H1 (cell line): ENCODE measurements at regions not wholly inside any gene's neighbourhood (a gene's known extent, or its start where the extent isn't known, plus 50 kb on each side); places are given as distances from the start of the nearest gene placed in this dataset.

Experiments
- CBX5 ChIP-seq: fragments of 300-800, 300-1000 bp; sonication (generic); IDR thresholded peaks from 2 replicates; pipeline ENCODE4 v1.7.1; 2016; ENCODE audit warnings: antibody characterized with exemption, low read length, low read depth
- CHD7 ChIP-seq: fragments of 300-600 bp; sonication (generic); IDR thresholded peaks from 2 replicates; pipeline ENCODE4 v1.7.1; 2012; ENCODE audit warnings: low read length, moderate library complexity, mild to moderate bottlenecking, inconsistent platforms; ENCODE audit not compliant: insufficient replicate concordance
- EGR1 ChIP-seq: IDR thresholded peaks from 2 replicates; pipeline ENCODE4 v1.6.1; 2011; ENCODE audit warnings: low read depth, low read length, borderline replicate concordance
- EP300 ChIP-seq, 2 experiments: IDR thresholded peaks; 1 replicate in 1 of 2; 2 replicates in 1 of 2; pipeline ENCODE4 v1.6.1; 2011 to 2012; ENCODE audit warnings: low read depth in 2 of 2, low read length in 2 of 2, mild to moderate bottlenecking in 2 of 2, borderline replicate concordance in 1 of 2, inconsistent platforms in 1 of 2, moderate library complexity in 1 of 2
- NANOG ChIP-seq: IDR thresholded peaks from 2 replicates; pipeline ENCODE4 v1.6.1; 2011; ENCODE audit warnings: low read length, low read depth, mild to moderate bottlenecking, inconsistent platforms; ENCODE audit not compliant: insufficient read depth, poor library complexity, severe bottlenecking
- PHF8 ChIP-seq: fragments of 200-600 bp; sonication (generic); conservative IDR thresholded peaks from 2 replicates; pipeline ENCODE4 v1.7.1; 2012; ENCODE audit warnings: low read depth, mild to moderate bottlenecking, inconsistent platforms, low read length, moderate library complexity
- POLR2A ChIP-seq, 2 experiments: IDR thresholded peaks; 1 replicate in 1 of 2; 2 replicates in 1 of 2; pipeline ENCODE4 v1.6.1; 2011; ENCODE audit warnings: low read depth in 2 of 2, low read length in 2 of 2, mild to moderate bottlenecking in 2 of 2; ENCODE audit errors: control extremely low read depth in 1 of 2
- SIX5 ChIP-seq: IDR thresholded peaks from 2 replicates; pipeline ENCODE4 v1.6.1; 2011; ENCODE audit warnings: mild to moderate bottlenecking, low read depth, low read length

GRCh38 chr14:101192661-101193000, 289.1 kb upstream of the RTL1 start (continued):
- TF ChIP-seq CHD7 (no peak), POLR2A (IDR thresholded peaks at IDR 0.05; ENCODE audit: control extremely low read depth in 1 of 2, low read depth in 2 of 2, low read length in 2 of 2) (no peak), SIX5 (no peak), NANOG (no peak), CBX5 (no peak), PHF8 (no peak), EP300 (IDR thresholded peaks at IDR 0.05; ENCODE audit: borderline replicate concordance in 1 of 2, low read depth in 2 of 2, low read length in 2 of 2) (no peak), EGR1 (no peak)
